ENCODE measurements at regions not wholly inside any gene's neighbourhood (a gene's known extent, or its start where the extent isn't known, plus 50 kb on each side); places are given as distances from the start of the nearest gene placed in this dataset.

GRCh38 chr4:92235731-92236130 is 68.0 kb upstream of the GRID2 start:
- TF ChIP-seq, protein P1, sequence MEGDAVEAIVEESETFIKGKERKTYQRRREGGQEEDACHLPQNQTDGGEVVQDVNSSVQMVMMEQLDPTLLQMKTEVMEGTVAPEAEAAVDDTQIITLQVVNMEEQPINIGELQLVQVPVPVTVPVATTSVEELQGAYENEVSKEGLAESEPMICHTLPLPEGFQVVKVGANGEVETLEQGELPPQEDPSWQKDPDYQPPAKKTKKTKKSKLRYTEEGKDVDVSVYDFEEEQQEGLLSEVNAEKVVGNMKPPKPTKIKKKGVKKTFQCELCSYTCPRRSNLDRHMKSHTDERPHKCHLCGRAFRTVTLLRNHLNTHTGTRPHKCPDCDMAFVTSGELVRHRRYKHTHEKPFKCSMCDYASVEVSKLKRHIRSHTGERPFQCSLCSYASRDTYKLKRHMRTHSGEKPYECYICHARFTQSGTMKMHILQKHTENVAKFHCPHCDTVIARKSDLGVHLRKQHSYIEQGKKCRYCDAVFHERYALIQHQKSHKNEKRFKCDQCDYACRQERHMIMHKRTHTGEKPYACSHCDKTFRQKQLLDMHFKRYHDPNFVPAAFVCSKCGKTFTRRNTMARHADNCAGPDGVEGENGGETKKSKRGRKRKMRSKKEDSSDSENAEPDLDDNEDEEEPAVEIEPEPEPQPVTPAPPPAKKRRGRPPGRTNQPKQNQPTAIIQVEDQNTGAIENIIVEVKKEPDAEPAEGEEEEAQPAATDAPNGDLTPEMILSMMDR (IDR thresholded peaks at IDR 0.05): no peak
- TF ChIP-seq POLR2AphosphoS5 (IDR thresholded peaks at IDR 0.05): no peak
- TF ChIP-seq POLR2A (IDR thresholded peaks at IDR 0.05): no peak
